AG04449 (cell line): ENCODE measurements at regions not wholly inside any gene's neighbourhood (a gene's known extent, or its start where the extent isn't known, plus 50 kb on each side); places are given as distances from the start of the nearest gene placed in this dataset.

ENCODE experiments used
- CTCF ChIA-PET: fragments of 350-600 bp; formaldehyde crosslinking; extraction: SDS; loops from one replicate; lab custom pipeline; 2021; ENCODE audit warnings: antibody characterized with exemption; lab: Yijun Ruan, JAX
- POLR2A ChIA-PET: fragments of 400-600, 350-600 bp; formaldehyde crosslinking; extraction: SDS; loops from one replicate; lab custom pipeline; 2020; ENCODE audit warnings: antibody characterized with exemption, inconsistent platforms; lab: Yijun Ruan, JAX
- DNase-seq: peaks from one replicate; pipeline ENCODE4 v3.0.0-alpha.2; 2010; ENCODE audit warnings: low read depth, low spot score
- H3K4me3 ChIP-seq: 2 replicates; pipeline ENCODE4 v1.5.1; 2011; ENCODE audit warnings: low read depth, mild to moderate bottlenecking, control low read depth, low read length
- TF ChIP-seq, protein P1 (sequence below): IDR thresholded peaks from one replicate; pipeline ENCODE4 v1.5.1; 2011; ENCODE audit warnings: mild to moderate bottlenecking, moderate library complexity, low read length, control low read depth, inconsistent platforms; ENCODE audit not compliant: insufficient read depth; ENCODE audit errors: missing control alignments

DNA sequence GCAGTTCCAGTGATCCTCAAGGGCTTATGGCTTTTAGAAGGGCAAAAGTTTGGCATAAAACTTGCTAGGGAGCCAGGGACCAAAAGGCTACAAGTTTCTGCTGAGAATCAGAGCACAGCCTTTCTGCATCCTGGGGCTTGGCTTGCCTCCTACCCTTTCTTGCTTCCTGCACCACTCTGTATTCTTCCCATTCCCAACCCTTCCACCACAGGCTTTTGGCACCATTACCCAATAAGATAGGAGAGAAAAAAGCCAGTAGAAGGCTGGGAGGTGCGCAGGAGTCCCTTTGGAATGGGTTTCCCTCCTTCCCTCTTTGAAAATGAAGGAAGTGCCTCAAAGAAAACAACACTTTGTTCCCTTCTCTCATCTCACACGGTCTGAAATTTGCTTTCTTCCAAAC lies 268.6 kb downstream of the PDCD6IP start:
- ChIA-PET POLR2A (no interaction called here), CTCF (no interaction called here)
- H3K4me3 ChIP-seq: no peak overlapping the region
- TF ChIP-seq, protein P1, sequence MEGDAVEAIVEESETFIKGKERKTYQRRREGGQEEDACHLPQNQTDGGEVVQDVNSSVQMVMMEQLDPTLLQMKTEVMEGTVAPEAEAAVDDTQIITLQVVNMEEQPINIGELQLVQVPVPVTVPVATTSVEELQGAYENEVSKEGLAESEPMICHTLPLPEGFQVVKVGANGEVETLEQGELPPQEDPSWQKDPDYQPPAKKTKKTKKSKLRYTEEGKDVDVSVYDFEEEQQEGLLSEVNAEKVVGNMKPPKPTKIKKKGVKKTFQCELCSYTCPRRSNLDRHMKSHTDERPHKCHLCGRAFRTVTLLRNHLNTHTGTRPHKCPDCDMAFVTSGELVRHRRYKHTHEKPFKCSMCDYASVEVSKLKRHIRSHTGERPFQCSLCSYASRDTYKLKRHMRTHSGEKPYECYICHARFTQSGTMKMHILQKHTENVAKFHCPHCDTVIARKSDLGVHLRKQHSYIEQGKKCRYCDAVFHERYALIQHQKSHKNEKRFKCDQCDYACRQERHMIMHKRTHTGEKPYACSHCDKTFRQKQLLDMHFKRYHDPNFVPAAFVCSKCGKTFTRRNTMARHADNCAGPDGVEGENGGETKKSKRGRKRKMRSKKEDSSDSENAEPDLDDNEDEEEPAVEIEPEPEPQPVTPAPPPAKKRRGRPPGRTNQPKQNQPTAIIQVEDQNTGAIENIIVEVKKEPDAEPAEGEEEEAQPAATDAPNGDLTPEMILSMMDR: no peak
- no peak for DNase-seq

DNA sequence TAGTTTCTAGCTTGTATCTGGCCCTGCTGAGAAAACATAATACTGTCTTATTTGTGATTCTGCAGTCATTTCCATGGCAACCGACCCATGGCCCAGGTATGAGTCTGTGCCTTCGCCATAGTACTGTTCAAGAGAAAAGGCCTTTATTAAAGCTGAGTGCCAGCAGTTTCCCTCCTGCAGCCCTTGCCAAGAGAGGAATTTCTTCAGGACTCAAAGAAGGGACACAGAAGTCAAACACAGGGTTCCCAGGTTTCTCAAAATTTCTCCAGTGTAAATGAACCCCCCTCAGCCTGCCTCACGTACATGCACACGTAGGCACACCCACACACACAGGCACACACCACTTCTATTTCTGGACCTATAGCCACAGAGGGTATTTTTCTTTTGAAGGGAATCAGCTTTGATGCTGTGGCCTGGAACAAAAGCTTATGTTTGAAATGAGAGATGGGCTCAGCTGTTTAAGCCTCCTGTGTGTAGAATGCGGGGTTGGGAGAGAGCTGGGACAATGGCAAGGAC lies 269.2 kb downstream of the PDCD6IP start:
- POLR2A ChIA-PET: no interaction called here
- CTCF ChIA-PET: interaction anchor here (1.2 to 1.3 kb wide), 2 partner anchors 9 to 11 kb away, joined by 3 read pairs; no protein-coding TSS in a partner anchor
- no peak for DNase-seq
- no peak overlapping the region for H3K4me3 ChIP-seq
- TF ChIP-seq, protein P1: no peak

DNA sequence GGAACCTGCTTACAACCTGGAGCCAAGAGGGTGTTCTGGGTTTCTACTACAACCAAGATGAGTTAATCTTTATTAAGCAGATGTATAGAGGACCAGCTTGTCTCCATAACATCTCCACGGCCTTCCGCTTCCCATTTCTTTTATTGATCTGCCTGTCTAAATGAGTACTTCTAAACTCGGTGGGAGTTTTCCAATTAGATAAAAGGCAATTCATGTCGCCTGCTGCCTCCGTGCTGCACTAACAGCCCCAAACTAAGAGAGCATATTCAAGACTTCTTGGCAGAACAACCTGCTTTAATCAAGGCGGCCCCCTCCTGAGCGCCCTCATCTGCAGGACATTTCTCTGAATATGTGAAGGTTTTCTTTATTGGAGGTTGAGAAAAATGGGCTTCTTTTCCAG lies 270.1 kb downstream of the PDCD6IP start:
- POLR2A ChIA-PET: no interaction called here
- CTCF ChIA-PET: interaction anchor here (1.2 to 1.3 kb wide), 2 partner anchors 9 to 10 kb away, joined by 3 read pairs; no protein-coding TSS in a partner anchor
- no peak overlapping the region for H3K4me3 ChIP-seq
- TF ChIP-seq, protein P1: no peak
- DNase-seq: no peak

DNA sequence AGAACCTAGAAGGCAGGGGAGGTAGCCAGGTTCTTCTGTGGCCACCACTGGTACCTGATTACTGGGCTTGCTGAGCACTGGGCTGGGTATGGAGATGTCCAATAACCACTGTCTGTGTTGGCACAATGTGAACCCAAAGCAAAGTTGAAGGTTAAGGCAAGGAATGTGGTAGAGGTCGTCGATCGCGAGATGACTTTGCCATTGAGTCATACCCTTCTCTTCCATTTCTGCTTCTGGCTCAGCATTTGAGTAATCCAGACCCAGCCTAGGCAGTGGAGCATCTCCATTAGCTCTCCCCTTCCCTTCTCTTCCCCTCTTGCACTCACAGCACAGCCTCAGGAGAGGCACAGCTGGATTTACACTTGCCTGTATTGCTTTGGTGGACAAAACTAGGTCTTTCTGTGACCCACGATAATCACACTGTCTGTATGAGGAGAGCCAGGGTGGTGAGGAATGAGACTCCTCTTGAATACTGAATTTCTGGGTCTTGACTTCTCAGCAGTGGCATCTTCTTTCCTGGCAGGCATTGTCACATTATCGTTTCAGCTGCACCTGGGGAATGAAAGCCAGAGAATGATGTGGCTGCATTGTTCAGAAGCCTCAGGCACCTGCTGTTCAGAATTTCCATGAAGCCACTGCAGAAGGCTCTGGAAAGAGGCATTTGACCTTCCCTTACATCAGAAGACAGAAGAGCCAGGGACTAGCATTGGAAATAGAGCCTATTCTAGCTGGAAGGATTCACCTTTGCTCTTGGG lies 272.6 kb downstream of the PDCD6IP start:
- H3K4me3 ChIP-seq: no peak overlapping the region
- ChIA-PET POLR2A (no interaction called here), CTCF (no interaction called here)
- DNase-seq: no peak
- TF ChIP-seq, protein P1: no peak

DNA sequence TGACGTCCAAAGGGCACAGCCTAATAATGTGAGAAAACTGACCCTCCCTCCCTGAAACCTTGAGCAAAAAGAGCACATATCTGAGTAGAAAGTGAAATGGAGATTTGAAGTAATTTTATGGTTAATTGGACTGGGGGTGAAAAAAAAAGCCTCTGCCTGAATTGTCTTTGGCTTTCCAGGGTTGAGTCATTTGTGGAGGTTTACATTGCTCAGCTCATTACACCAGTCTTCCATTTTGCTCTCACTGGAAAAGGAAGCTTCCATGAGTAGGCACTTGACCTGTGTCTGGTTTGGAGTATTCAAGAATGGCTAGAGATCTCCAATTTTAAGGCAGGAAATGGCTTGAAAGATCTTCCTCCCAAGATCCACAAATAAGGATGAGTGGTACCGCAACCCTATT lies 273.9 kb downstream of the PDCD6IP start:
- no peak overlapping the region for H3K4me3 ChIP-seq
- CTCF ChIA-PET: no interaction called here
- POLR2A ChIA-PET: interaction anchor here (0.5 to 0.7 kb wide), 2 partner anchors 229 to 278 kb away, joined by 3 read pairs; no protein-coding TSS in a partner anchor
- TF ChIP-seq, protein P1: no peak
- DNase-seq: no peak

DNA sequence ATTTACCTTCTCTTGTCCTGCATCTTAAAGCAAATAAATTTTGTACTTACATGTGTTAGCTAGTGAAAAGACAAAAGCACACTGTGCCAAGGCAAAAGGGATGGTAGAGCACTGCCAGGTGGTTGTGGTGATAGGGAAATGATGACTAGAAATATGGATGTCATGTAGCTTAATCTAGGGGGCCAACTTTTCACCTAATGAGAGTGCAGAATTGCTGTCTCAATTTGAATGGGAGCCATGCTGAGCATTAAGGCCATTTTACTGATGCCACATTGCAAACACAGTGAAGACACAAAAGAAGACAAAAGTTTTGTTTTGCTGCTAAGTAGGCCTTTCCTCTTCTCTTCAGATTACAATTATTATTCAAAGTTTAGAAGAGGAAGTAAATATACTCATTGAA lies 274.7 kb downstream of the PDCD6IP start:
- H3K4me3 ChIP-seq: no peak overlapping the region
- POLR2A ChIA-PET: no interaction called here
- TF ChIP-seq, protein P1: no peak
- CTCF ChIA-PET: no interaction called here
- no peak for DNase-seq
